Liver (tissue), 8 donors: ENCODE measurements at regions not wholly inside any gene's neighbourhood (a gene's known extent, or its start where the extent isn't known, plus 50 kb on each side); places are given as distances from the start of the nearest gene placed in this dataset.

Experiments used
- DNase-seq: peaks from one replicate; pipeline ENCODE4 v3.0.0-alpha.2; 2017; ENCODE audit warnings: low spot score
- H3K27ac ChIP-seq, 2 donors: one replicate each; pipeline ENCODE4 v1.7.0; 2013; ENCODE audit warnings: inconsistent platforms in 2 of 2, low read length in 2 of 2, control low read depth in 1 of 2, low read depth in 1 of 2, mild to moderate bottlenecking in 1 of 2
- H3K27me3 ChIP-seq, 4 donors: one replicate each; pipeline versions ENCODE4 v1.6.1 to v1.7.0; 2013; ENCODE audit warnings: low read length in 3 of 4, inconsistent platforms in 1 of 4, mild to moderate bottlenecking in 1 of 4, moderate library complexity in 1 of 4; ENCODE audit not compliant: control insufficient read depth in 4 of 4, insufficient read depth in 4 of 4
- H3K36me3 ChIP-seq, 4 donors: one replicate each; pipeline versions ENCODE4 v1.6.1 to v1.7.0; 2013; ENCODE audit warnings: low read length in 3 of 4, mild to moderate bottlenecking in 3 of 4, low read depth in 1 of 4, moderate library complexity in 1 of 4; ENCODE audit not compliant: control insufficient read depth in 4 of 4, insufficient read depth in 3 of 4
- H3K4me1 ChIP-seq, 4 donors: one replicate each; pipeline versions ENCODE4 v1.6.1 to v1.7.0; 2013; ENCODE audit warnings: low read length in 3 of 4, mild to moderate bottlenecking in 3 of 4, moderate library complexity in 1 of 4; ENCODE audit not compliant: control insufficient read depth in 4 of 4, insufficient read depth in 4 of 4
- H3K4me3 ChIP-seq, 3 donors: one replicate each; pipeline versions ENCODE4 v1.6.1 to v1.7.0; 2013; ENCODE audit warnings: low read length in 3 of 3, control low read depth in 1 of 3, low read depth in 1 of 3, mild to moderate bottlenecking in 1 of 3
- H3K9ac ChIP-seq, 2 donors: one replicate each; pipeline ENCODE4 v1.7.0; 2013; ENCODE audit warnings: low read length in 2 of 2, mild to moderate bottlenecking in 2 of 2, moderate library complexity in 2 of 2, control low read depth in 1 of 2, low read depth in 1 of 2
- H3K9me3 ChIP-seq, 4 donors: one replicate each; pipeline versions ENCODE4 v1.6.1 to v1.7.0; 2013; ENCODE audit warnings: low read length in 3 of 4; ENCODE audit not compliant: control insufficient read depth in 4 of 4
- EGR1 ChIP-seq, 2 donors: IDR thresholded peaks; 2 replicates each; pipeline ENCODE4 v1.6.1; 2016 to 2018; ENCODE audit warnings: antibody characterized with exemption in 2 of 2, low read depth in 2 of 2
- FOXA1 ChIP-seq: IDR thresholded peaks from 2 replicates; pipeline ENCODE4 v1.6.1; 2016; ENCODE audit warnings: antibody characterized with exemption
- FOXA2 ChIP-seq: IDR thresholded peaks from 2 replicates; pipeline ENCODE4 v1.6.1; 2016; ENCODE audit warnings: antibody characterized with exemption
- GABPA ChIP-seq, 2 donors: IDR thresholded peaks in 1 of 2; conservative IDR thresholded peaks in 1 of 2; 2 replicates each; pipeline ENCODE4 v1.6.1; 2016; ENCODE audit warnings: antibody characterized with exemption in 2 of 2, mild to moderate bottlenecking in 1 of 2, moderate library complexity in 1 of 2
- HNF4A ChIP-seq, 2 donors: conservative IDR thresholded peaks; 2 replicates each; pipeline ENCODE4 v1.6.1; 2016; ENCODE audit warnings: antibody characterized with exemption in 2 of 2, mild to moderate bottlenecking in 2 of 2
- HNF4G ChIP-seq: IDR thresholded peaks from 2 replicates; pipeline ENCODE4 v1.6.1; 2016; ENCODE audit warnings: antibody characterized with exemption
- JUND ChIP-seq, 2 donors: IDR thresholded peaks; 2 replicates each; pipeline ENCODE4 v1.6.1; 2016; ENCODE audit warnings: antibody characterized with exemption in 2 of 2
- NR2F2 ChIP-seq: IDR thresholded peaks from 2 replicates; pipeline ENCODE4 v1.6.1; 2016; ENCODE audit warnings: antibody characterized with exemption
- RAD21 ChIP-seq, 2 donors: IDR thresholded peaks; 2 replicates each; pipeline ENCODE4 v1.6.1; 2016; ENCODE audit warnings: antibody characterized with exemption in 2 of 2, mild to moderate bottlenecking in 2 of 2
- RXRA ChIP-seq, 2 donors: IDR thresholded peaks; 2 replicates each; pipeline ENCODE4 v1.6.1; 2017 to 2018; ENCODE audit warnings: antibody characterized with exemption in 2 of 2, mild to moderate bottlenecking in 1 of 2
- SP1 ChIP-seq: IDR thresholded peaks from 2 replicates; pipeline ENCODE4 v1.6.1; 2018; ENCODE audit warnings: antibody characterized with exemption, mild to moderate bottlenecking
- TAF1 ChIP-seq: conservative IDR thresholded peaks from 2 replicates; pipeline ENCODE4 v1.6.1; 2016; ENCODE audit warnings: antibody characterized with exemption, mild to moderate bottlenecking
- YY1 ChIP-seq: IDR thresholded peaks from 2 replicates; pipeline ENCODE4 v1.6.1; 2016; ENCODE audit warnings: antibody characterized with exemption, mild to moderate bottlenecking
- ZBTB33 ChIP-seq: IDR thresholded peaks from 2 replicates; pipeline ENCODE4 v1.6.1; 2016; ENCODE audit warnings: antibody characterized with exemption
- WGBS: extraction: QIAGEN DNeasy Blood & Tissue Kit; methylation state at CpG from one replicate; pipeline ENCODE4 v1.1.7; 2013; 5-methylcytosine and 5-hydroxymethylcytosine counted together
- TF ChIP-seq, protein P1 (sequence below): IDR thresholded peaks from 2 replicates; pipeline ENCODE4 v1.6.1; 2016; ENCODE audit warnings: antibody characterized with exemption
- TF ChIP-seq, protein P2 (sequence below): IDR thresholded peaks from 2 replicates; pipeline ENCODE4 v1.6.1; 2016; ENCODE audit warnings: antibody characterized with exemption, mild to moderate bottlenecking
- TF ChIP-seq, protein P3 (sequence below): fragments of 150-350 bp; IDR thresholded peaks from 2 replicates; pipeline ENCODE4 v1.5.1; 2017; ENCODE audit warnings: improper control_type of control experiment, low read depth, low read length; ENCODE audit not compliant: missing input control
- donor health status: healthy.
- donor health status: healthy.
- donor health status: healthy.
- donor health status: healthy.
- donor health status: healthy.

DNA sequence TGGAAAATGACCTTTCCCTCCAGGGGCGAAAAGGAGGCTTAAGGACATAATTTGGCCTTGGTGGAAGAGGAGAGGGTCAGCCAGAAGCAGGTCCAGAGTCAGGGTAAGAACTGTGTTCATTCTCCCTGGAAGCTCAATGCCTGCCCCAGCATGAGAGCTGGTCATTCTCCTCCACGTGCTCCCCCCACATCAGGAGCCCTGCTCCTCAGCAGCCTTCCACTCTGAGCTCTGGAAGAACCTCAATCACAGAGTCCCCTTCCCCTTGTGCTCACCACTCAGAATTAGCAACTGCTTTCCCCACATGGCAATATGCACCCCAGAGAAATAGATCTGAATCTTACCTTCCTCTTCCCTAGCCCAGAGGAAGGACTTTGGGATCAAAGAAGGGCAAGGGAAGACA, 115.4 kb downstream of the TMEM200C start (continued):
- TF ChIP-seq ZBTB33 (no peak), FOXA1 (no peak), SP1 (no peak), HNF4A (conservative IDR thresholded peaks at IDR 0.05) (no peak), TAF1 (no peak), EGR1 (IDR thresholded peaks at IDR 0.05; ENCODE audit: low read depth in 2 of 2) (no peak), GABPA (IDR thresholded peaks at IDR 0.05 in 1 of 2, conservative IDR thresholded peaks at IDR 0.05 in 1 of 2) (no peak), RAD21 (IDR thresholded peaks at IDR 0.05) (no peak), FOXA2 (no peak), NR2F2 (no peak)
- TF ChIP-seq, protein P1, sequence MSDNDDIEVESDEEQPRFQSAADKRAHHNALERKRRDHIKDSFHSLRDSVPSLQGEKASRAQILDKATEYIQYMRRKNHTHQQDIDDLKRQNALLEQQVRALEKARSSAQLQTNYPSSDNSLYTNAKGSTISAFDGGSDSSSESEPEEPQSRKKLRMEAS = no peak

DNA sequence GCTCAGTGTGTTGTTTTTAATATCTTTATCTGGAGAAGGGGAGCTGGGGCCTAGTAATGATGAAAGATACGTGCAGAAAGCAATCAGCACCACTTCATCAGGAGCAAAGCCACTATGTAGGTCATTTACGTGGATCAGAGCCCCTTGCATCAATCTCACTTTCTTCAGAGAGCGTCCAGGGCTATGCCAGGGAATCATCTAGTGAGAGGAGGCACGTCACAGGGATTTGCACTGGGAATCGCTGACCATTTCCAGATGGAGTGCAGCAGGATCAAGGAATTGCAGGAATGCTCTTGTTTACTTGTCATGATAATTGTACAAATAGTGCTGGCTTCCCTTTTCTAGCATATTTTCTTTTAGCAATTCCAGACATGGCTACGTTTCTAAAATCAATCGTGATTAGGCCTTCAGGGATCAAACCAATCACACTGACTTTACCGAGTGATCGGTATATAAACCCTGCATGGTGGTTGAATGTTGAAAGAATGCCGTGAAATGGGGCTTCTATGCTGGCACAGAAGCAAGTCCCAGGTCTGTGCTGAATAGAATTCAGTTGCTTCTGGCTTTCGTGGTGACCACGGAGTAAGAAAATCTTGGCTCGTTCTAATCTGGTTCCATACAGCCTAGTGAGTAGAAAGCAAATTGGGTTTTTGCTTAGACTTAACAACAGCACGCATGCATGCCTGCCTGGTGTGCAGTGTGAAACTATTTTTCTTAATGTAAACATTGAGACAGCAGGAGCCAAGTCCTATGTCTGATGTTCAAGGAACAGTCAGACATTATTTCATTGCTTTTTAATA, 122.8 kb downstream of the TMEM200C start:
- Histone ChIP-seq H3K36me3 (no peaks in the 10 kb centered on the region), H3K4me1 (no peaks in the 10 kb centered on the region), H3K4me3 (no peak overlapping the region), H3K9ac (no peak overlapping the region), H3K27me3 (no peaks in the 10 kb centered on the region), H3K27ac (no peak overlapping the region), H3K9me3 (no peaks in the 10 kb centered on the region)
- 63% methylated on average over 14 of the region's 14 CpGs for WGBS
- TF ChIP-seq YY1 = no peak
- no peak for TF ChIP-seq FOXA2
- no peak for TF ChIP-seq SP1
- no peak for TF ChIP-seq RAD21 (IDR thresholded peaks at IDR 0.05)
- no peak for TF ChIP-seq HNF4A (conservative IDR thresholded peaks at IDR 0.05)
- DNase-seq = no peak

DNA sequence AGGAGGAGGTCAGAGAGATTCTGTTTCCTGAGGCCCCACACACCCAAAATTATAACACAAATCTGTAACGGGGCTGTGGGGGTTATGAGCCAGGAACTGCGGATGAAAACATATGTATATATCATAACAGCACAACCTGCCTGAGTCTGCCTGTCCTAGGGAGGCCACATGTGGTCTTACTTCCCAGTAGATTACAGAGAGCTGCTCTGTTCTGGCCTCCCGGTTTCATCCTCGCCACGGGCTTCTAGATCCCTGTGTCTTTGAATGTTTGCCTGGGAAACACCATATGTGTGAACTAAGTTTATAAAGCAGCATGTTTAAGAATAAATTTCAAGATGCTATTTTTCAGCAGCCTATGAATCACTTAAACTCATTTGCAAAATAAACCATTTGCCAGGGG, 124.0 kb downstream of the TMEM200C start:
- no peaks in the 10 kb centered on the region for H3K9me3 ChIP-seq
- WGBS = 83% methylated on average over 5 of the region's 5 CpGs
- H3K27me3 ChIP-seq = no peaks in the 10 kb centered on the region
- TF ChIP-seq SP1 (no peak), RXRA (IDR thresholded peaks at IDR 0.05) (no peak), RAD21 (IDR thresholded peaks at IDR 0.05) (no peak), GABPA (IDR thresholded peaks at IDR 0.05 in 1 of 2, conservative IDR thresholded peaks at IDR 0.05 in 1 of 2) (no peak), ZBTB33 (no peak), HNF4G (no peak), HNF4A (conservative IDR thresholded peaks at IDR 0.05) (no peak), JUND (IDR thresholded peaks at IDR 0.05) (no peak)
- TF ChIP-seq, protein P2, sequence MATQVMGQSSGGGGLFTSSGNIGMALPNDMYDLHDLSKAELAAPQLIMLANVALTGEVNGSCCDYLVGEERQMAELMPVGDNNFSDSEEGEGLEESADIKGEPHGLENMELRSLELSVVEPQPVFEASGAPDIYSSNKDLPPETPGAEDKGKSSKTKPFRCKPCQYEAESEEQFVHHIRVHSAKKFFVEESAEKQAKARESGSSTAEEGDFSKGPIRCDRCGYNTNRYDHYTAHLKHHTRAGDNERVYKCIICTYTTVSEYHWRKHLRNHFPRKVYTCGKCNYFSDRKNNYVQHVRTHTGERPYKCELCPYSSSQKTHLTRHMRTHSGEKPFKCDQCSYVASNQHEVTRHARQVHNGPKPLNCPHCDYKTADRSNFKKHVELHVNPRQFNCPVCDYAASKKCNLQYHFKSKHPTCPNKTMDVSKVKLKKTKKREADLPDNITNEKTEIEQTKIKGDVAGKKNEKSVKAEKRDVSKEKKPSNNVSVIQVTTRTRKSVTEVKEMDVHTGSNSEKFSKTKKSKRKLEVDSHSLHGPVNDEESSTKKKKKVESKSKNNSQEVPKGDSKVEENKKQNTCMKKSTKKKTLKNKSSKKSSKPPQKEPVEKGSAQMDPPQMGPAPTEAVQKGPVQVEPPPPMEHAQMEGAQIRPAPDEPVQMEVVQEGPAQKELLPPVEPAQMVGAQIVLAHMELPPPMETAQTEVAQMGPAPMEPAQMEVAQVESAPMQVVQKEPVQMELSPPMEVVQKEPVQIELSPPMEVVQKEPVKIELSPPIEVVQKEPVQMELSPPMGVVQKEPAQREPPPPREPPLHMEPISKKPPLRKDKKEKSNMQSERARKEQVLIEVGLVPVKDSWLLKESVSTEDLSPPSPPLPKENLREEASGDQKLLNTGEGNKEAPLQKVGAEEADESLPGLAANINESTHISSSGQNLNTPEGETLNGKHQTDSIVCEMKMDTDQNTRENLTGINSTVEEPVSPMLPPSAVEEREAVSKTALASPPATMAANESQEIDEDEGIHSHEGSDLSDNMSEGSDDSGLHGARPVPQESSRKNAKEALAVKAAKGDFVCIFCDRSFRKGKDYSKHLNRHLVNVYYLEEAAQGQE = no peak
- TF ChIP-seq, protein P3, sequence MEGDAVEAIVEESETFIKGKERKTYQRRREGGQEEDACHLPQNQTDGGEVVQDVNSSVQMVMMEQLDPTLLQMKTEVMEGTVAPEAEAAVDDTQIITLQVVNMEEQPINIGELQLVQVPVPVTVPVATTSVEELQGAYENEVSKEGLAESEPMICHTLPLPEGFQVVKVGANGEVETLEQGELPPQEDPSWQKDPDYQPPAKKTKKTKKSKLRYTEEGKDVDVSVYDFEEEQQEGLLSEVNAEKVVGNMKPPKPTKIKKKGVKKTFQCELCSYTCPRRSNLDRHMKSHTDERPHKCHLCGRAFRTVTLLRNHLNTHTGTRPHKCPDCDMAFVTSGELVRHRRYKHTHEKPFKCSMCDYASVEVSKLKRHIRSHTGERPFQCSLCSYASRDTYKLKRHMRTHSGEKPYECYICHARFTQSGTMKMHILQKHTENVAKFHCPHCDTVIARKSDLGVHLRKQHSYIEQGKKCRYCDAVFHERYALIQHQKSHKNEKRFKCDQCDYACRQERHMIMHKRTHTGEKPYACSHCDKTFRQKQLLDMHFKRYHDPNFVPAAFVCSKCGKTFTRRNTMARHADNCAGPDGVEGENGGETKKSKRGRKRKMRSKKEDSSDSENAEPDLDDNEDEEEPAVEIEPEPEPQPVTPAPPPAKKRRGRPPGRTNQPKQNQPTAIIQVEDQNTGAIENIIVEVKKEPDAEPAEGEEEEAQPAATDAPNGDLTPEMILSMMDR = no peak
- no peak overlapping the region for H3K9ac ChIP-seq
- H3K36me3 ChIP-seq = no peaks in the 10 kb centered on the region
- no peak for DNase-seq
- H3K27ac ChIP-seq = no peak overlapping the region
- H3K4me1 ChIP-seq = no peaks in the 10 kb centered on the region
- no peak overlapping the region for H3K4me3 ChIP-seq
